ENCODE measurements at regions not wholly inside any gene's neighbourhood (a gene's known extent, or its start where the extent isn't known, plus 50 kb on each side); places are given as distances from the start of the nearest gene placed in this dataset.
"Not testable (repeated sequence)": the region's sequence is repeated elsewhere in the genome, so short reads cannot be mapped to it uniquely, and the experiment has no call there.

DNA sequence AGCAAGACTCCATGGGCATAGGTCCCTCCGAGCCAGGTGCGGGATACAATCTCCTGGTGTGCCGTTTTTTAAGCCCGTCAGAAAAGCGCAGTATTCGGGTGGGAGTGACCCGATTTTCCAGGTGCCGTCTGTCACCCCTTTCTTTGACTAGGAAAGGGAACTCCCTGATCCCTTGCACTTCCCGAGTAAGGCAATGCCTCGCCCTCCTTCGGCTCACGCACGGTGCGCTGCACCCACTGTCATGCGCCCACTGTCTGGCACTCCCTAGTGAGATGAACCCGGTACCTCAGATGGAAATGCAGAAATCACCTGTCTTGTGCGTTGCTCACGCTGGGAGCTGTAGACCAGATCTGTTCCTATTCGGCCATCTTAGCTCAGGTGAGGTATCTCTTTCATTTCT is 344.1 kb upstream of the ZNF32 start:
- not testable (repeated sequence) for DNase-seq

GRCh38 chr10:43986374-43986773 is 337.7 kb upstream of the ZNF32 start:
- no peak for DNase-seq

DNA sequence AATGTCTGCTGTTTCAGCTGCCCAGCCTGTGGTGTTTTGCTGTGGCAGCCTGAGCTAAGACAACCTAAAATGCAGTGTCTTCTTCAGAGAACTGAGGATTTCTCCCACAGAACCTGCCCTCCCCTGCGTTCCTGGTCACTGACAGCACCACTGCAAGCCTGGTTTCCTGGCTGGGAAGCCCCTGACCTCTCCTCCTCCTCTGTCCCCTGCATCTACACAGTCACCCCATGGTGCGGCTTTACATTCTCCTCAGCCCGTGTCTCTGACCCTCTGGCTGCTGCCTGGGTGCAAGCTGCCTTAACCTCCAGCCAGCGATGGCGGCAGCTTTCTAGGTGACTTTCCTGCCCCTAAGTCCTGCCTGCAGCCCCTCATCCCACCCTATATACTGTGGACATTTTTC is 337.3 kb upstream of the ZNF32 start:
- no peak for DNase-seq

- DNase-seq = no peak
These were observed 335.2 kb upstream of the ZNF32 start for GRCh38 chr10:43983856-43984271.

DNA sequence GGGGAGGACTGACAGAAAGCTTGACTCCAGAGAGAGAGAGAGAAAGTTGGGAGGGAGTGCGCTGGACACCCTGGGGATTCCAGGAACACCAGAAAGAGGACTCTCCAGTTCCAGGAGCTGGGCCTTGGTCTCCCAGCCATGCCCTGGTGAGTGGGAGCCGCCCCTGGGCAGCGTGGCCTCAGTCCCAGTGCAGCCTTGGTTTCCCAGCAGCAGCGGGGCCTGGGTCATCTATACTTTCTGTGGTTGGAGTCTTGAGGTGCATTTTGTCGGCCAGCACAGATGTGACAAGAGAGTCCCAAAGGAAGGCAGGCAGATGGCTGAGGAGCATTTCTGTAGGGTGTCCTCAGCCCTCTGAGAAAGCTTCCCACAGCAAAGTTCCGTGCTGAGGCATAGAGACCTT is 334.7 kb upstream of the ZNF32 start:
- DNase-seq = no peak

DNA sequence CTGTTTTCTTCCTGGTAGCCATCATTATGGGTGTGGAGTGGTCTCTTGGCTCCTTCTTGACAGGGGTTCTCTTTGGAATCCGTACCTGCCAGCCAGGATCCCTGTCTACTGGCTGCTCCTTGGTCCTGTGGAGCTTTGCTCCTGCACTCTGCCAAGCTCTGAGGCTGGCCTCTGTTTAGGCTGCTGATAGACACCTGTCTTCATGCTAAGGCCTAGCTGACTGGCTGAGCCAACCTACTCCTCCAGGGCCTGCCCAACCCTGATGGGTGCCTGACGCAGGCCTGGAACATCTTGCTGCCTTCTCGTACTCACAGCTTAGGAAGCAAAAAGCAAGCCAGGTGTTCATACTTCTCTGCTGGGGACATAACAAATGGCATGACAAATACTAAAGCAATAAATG is 333.6 kb upstream of the ZNF32 start:
- DNase-seq = no peak

GRCh38 chr10:43981696-43982095 is 333.0 kb upstream of the ZNF32 start:
- DNase-seq = no peak

- DNase-seq = peak in 3 of 4 experiments; percentile 17 to 58 (median 43)
These were observed 332.6 kb upstream of the ZNF32 start for GRCh38 chr10:43981232-43981631.

- DNase-seq = no peak
These were observed 332.0 kb upstream of the ZNF32 start for GRCh38 chr10:43980715-43981114.

DNA sequence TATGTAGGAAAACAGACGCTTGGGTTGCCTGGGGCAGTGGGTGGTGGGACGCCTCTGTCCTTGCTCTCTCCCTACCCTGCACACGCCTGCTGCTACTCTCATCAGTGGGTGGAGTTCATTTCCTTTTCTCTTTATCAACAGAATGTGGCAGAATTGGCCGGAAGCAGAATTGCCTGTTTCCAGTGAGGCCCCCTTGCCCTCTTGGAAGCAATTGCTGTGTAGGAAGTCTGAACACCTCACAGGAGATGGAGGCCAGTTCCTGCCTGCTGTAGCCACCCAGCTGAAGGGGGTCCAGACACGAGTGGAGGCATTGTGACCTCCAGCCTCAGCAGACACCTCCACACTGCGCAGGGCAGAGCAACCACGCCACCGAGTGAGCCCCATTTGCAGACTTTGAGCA is 331.6 kb upstream of the ZNF32 start:
- DNase-seq = peak in 3 of 4 experiments; percentile 14 to 34 (median 34)

GRCh38 chr10:43979551-43979950 is 330.9 kb upstream of the ZNF32 start:
- DNase-seq = no peak

DNA sequence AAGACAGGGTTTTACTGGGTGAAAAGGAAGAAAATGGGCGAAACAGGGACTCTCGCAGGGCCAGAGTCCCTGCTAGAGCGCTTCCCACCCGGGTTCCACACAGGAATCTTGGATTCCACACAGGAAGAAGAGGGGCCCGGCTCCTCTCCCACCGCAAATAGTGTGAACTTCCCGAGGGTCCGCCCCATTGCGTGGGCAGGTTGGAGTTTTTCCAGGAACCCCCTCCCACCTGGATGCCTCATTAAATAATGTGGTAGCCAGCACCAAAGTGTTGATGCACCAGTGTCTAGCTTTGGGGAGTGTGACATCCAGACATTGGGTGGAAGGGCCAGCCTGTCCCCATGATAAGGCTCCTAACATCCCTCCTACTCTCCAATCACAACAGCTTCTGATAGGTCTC is 330.3 kb upstream of the ZNF32 start:
- no peak for DNase-seq

DNA sequence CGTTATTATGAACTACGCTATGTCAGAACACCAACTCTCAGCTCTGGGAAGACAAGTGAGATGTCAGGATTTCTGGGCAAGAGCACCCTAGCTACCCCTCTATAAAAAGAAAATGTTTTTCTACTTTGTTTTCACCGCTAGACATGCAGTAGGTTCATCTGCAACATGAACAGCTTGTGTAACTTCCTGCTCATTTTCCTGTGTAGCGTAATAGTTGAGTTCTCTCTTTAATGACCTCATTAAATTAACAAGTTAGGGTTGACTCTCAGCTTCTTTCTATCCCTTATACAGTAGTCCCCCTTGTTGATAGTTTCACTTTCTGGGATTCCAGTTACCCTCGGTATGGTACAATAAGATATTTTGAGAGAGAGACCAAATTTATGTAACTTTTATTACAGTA is 329.4 kb upstream of the ZNF32 start:
- peak in 2 of 4 experiments; percentile 20 to 54 for DNase-seq

GRCh38 chr10:43976292-43976691 is 327.6 kb upstream of the ZNF32 start:
- DNase-seq = no peak

DNA sequence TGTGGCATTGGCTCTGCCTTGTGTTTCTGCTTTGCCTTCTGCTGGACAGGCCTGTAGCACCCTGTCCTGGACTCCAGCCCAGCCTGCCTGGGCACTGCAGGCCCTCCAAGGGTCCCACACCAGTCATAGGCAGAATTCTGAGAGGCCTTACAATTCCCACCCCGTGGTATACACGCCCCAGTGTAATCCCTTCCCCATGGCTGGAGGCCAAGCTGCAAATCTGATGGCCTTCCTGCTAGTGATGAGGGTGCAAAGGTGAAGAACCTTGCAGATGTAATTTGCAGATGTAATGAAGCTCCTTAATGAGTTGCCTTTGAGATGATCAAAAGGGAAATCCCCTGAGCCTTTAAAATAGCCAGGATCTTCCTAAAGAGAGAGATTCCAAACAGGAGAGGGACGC is 325.1 kb upstream of the ZNF32 start:
- DNase-seq = no peak

- no peak for DNase-seq
These were observed 324.4 kb upstream of the ZNF32 start for GRCh38 chr10:43972976-43973647.

DNA sequence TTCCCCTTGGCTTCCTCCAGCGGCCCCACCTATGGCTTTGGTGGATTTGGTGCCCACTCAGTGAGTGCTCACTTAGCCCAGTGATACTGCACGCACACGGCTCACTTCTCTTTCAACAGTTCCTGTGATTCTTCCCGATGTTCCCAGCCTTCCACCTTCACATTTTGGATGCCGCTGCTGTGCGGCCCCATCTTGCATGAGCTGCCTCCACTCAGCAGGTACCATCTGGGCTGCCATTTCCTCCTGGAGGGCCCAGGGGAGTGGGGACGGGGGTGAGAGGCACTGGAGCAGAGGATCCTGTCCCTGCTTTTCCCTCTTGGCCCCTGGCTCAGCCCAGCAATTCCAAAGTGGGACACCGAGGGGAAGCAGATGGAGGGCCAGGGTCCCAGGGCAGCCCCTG is 323.3 kb upstream of the ZNF32 start:
- no peak for DNase-seq

- DNase-seq = no peak
These were observed 322.6 kb upstream of the ZNF32 start for GRCh38 chr10:43971306-43971705.

- no peak for DNase-seq
These were observed 322.0 kb upstream of the ZNF32 start for GRCh38 chr10:43970717-43971116.

- no peak for DNase-seq
These were observed 321.5 kb upstream of the ZNF32 start for GRCh38 chr10:43970018-43970698.

DNA sequence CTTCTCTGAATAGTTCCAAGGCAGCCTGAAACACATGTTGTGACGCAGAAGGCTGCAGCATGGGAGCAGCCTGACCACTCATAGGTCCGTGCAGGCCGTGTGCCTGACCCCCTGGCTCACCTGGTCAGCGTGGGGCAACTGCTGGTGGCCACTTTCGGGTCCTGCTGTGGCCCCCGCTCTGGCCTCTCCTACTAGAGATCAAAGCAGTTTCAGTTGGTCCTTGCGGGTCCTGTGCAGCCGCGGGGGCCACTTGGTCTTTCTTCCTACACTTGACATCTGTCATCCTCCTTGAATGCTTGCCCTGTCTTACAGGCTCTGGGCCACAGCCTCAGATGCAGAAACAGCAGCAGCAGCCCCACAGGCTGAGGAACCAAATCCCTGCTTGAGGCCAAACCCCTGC is 320.8 kb upstream of the ZNF32 start:
- DNase-seq = no peak

GRCh38 chr10:43968961-43969360 is 320.3 kb upstream of the ZNF32 start:
- no peak for DNase-seq

- DNase-seq = no peak
These were observed 319.4 kb upstream of the ZNF32 start for GRCh38 chr10:43968076-43968475.

DNA sequence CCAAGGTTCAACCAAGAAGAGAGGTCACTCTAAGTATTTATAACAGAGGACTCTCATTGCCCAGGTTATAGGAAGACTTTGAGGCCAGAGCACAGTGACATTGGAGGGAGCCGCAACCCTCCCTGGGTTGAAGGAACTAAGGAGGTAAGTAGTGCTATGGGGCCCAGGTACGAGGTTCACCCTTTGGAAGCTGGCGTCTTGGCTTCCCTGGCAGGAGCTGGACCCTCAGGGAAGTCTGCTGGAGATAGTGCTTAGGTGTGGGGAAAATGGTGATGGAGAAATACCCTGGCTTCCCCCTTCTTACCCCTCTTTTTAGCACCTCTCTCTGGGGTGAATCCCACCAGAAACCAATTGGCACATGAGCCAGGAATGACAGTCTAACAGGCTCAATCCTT is 317.9 kb upstream of the ZNF32 start:
- DNase-seq = no peak

Measured in suppressor macrophage (primary cell).